GM21619 (cell line): ENCODE measurements at regions not wholly inside any gene's neighbourhood (a gene's known extent, or its start where the extent isn't known, plus 50 kb on each side); places are given as distances from the start of the nearest gene placed in this dataset.
A peak's percentile ranks its signal among the peaks of the same experiment; 100 is the strongest.

Source experiments
- ATAC-seq: cut with Tn5 transposase; IDR thresholded peaks from one replicate; pipeline ENCODE4 v1.9.1; 2021; ENCODE audit not compliant: unreplicated experiment

DNA sequence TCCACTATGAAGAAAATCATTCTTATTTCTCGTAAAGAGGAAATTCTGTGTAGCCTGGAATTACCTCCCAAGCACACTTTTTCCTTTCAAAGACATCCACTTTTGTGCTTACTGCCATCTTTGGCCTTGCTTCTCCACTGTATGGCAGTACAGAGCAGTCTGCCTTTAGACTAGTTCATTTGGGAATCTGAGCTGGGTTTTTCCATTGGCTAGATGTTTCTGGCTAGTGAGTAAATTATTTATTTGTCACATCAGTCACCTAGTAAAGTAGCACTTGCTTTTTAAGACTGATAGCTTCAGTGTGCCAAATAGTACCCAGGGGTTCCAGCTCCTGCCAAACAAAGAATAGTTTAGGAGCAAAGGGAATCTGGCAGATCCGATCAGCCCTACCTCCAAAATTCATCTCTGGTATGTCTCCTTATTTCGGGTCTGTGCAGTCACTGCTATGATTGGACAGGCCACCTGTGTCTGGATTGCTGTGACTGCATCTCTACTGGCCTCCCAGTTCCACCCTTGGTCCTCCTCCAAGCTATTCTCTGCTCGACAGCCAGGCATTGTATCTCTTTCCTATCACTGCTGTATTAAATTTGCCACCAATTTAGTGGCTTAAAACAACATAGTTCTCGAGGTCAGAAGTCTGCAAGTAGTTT is 97.6 kb downstream of the NUDT12 start:
- no peak for ATAC-seq

DNA sequence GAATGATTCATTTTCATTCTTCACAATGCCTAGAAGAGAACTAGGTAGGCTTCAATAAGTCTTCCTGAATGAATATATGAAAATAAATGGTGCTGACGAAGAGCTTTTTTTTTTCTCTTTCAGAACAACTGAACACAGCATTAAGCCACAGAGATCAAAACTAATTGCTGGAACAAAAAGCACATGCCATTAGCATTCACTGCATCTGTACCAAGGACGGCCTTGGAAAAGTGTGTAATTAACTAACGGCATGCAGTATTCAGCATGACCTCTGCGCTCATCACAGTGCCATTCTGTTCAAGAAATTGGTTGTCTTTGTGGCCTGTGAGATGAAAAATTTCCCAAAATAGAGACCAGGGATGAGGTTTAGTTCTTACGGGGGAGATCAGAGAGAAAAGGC is 99.3 kb downstream of the NUDT12 start:
- ATAC-seq, result no peak

DNA sequence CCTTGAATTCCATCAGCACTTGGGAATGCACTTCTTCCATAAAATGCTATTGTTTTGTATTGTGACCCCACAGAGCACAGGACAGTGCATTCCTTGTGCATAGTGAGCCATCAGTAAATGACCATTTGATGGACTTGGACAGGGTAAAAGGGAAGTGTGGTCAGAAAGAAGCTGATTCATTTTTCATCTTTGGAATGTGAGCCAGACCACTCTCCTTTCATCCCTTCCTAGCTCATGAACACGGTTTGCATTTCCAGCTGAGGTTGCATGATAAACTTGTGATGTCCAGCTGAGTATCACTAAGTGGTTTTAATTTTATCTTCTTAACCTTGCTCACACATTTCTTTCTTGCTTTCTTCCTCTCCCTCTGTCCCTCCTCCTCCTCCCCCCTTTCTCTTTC is 101.3 kb downstream of the NUDT12 start:
- no peak for ATAC-seq

DNA sequence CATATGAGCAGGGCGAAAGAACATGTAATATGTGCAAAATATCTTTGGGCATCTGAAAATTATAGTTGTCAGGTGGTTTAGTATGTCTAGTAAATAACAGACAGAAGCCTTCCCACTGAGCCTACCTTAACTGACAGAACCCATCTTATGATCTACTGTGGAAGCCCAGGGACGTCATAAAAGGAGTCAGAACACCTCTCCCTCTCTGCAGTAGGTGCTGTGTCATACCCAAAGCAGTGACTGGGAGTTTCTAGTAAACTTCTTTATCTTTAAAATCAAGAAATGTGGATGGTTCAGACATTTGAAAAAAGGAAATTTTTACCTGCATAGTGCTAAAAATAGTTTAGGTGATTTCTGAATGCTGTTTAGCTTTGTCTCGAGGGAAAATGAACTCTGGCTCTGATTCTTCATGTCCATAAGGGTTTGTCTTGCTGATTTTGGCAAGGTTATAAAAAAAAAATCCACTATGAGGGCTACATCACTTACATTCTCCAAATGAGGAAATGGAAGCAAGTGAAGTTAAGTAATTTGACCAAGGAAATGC is 104.0 kb downstream of the NUDT12 start:
- no peak for ATAC-seq

DNA sequence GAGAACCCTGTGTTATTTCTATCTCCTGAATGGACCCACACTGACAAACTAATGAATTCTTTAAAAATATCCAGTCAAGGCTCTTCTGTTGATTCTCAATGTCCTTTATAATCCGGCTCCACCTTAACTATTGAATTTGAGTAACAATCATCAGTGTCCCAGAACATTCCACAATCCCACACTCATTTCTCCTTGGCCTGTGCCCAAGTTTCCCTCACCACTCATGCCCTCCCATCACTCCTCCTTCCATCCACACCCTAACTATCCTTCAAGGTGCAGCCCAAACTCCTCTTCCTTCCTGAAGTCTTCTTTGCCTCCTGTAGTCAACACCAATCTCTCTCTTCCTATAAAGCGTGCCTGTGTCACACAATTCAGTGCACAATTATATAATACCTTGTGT is 106.1 kb downstream of the NUDT12 start:
- no peak for ATAC-seq

DNA sequence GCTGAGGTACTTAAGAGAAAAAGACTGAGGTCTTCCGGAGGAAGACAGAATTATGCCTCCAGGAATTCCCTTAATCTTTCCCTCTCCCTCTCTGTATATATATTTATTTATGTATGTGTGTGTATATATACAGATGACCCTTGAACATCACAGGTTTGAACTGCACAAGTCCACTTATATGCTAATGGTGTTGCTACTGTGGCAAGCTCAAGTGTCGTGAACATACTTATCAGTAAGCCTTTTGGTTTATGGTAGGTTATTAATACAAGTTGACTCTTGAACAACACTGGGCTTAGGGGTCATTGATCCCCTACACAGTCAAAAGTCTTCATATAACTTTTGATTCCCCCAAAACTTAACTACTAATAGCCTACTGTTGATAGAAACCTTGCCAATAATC is 106.8 kb downstream of the NUDT12 start:
- no peak for ATAC-seq

DNA sequence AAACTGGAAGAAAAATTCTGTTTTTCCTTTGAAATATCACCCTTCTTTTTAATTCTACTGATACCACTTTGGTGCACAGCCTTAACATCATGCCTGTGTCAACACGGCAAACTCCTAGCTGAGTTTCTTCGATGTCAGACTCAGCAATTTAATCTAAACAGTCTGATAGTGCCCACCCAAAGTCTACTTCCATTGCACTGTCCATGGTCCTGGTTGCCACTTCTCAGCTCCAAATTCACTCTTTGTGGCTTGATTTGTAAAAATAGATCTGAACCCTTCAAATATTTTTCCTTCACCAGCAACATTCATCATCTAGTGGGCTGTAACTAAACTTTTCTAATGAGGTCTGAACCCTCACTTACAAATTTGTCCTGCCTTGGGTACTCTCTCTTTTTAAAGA is 107.8 kb downstream of the NUDT12 start:
- ATAC-seq, result no peak

DNA sequence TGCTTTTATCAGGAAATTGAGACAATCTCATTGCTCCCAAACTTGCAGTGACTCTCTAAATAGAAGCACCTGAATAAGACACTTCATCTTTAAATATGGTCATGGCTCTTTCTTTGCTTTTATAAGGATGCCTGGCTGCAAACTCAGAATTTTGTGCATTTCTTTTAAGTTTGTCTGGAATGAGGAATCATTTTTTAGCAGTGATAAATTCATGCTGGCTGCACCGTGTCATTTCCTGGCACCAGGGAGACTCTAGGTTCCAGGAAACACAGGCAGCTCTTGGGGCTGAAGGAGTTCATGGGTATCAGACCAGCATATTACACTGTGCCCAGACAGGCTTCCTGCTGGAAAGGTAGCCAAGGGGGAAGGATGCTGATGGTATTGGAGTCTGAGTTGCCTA is 109.9 kb downstream of the NUDT12 start:
- no peak for ATAC-seq

DNA sequence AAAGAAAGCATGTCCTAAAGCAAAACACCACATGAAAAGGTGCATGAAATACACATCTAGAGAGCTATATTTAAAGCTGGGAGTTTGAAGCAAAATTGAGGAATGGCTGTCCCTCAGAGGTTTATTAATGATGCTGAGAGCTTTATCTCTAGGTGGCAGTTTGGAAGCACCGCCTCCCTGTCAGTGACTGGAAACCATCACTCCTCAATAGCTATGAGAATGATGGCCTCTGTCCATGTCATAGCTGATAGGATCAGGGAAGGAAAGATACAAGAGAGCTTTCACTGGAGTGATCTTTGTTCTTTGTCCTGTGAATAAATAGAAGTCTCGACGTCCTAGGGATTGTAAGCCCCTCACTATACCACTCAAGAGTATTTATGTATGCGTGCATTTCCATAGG is 110.5 kb downstream of the NUDT12 start:
- ATAC-seq, result no peak

DNA sequence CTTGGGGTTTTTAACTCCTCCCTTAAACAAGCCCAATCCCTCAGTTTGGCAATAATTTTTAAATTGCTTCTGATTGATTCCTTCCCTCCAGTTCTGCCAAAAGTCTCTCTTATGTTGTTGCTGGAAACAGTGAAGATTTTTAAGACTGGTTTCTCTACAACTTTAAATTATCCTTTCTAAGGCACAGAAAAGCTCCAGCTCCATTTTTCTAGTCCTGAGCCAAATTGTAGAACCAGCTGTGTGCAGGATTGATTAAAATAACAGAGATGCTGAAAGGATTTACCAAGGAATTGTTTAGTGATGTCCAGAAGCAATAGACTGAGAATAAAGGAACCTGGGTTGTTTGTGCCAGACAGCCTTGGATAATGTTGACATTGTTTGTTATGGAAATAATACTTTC is 111.3 kb downstream of the NUDT12 start:
- no peak for ATAC-seq

DNA sequence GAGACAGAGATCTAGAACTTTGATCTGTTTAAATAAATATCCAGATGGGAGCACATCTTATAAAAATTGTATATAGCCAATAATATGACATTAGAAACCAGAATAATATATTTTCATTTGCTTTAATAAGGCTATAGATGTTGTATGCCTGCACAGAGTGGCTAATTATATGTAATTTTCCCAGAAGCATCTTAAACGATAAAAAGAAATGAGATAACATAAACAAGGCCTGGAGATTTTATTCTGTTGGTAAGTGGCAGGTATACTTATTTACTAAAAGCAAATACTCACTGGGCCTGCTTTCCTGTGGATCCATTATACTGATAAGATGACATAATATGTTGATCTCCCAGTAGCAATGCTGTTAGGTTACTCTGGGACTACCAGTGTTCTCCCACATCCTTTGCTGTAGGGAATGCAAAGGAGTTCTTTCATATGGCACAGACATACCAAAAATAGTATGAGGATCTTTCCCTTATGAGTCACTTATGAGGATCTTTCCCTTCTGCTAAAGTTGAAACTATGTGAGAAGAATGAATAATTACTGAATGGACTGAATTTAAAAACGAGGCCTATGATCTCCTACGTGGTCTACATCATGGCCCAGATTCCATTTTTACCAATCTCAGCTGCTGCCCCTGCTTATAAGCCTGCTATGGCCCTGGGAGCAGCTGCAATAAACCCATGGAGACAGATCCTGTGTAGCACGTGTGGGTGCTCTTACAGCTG is 112.1 kb downstream of the NUDT12 start:
- no peak for ATAC-seq

DNA sequence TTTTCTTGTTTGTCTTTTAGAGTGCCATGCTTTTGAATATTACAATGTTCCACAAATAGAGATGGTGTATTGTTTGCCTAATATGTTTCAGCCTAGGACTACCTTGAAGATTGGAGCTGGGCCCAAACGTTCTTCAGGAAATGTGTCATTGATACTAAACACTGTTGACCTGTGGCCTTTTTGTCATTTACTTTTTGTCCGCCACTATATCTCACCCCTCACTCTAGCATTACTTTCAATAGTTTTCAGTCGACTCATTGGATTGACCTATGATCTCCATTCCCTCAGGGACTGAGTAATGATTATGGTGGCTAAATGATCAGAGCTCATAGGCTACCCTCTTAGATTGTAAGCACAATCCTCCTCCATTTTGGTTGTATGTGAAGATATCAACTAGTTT is 115.8 kb downstream of the NUDT12 start:
- ATAC-seq, result no peak

DNA sequence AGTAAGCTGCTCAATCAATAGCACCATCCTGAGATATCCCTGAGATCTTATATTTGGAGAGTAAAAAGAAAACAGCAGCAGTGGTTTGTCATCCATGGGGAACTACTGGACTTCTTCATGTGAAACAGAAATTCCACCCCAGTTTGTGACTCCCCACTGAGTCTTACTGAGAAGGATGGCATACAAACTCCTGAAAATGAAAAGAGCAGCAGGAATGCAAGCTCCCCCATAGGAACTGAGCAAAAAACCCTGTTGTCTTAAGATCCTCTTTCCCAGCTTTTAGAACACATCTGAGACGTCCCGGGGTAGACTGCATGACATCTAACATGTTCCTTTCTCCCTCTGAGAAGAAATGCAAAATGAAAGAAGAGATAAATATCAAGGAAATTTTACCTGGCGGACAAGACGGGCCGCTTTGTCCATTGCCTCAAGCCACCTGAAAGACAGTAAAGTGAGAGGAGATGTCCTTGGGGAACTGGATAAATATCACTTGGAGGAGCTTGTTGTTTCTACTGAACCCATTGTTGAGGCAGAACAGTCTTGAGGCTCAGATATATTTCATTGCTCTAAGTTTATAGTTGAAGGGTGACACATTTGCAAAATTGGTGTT is 117.1 kb downstream of the NUDT12 start:
- no peak for ATAC-seq

DNA sequence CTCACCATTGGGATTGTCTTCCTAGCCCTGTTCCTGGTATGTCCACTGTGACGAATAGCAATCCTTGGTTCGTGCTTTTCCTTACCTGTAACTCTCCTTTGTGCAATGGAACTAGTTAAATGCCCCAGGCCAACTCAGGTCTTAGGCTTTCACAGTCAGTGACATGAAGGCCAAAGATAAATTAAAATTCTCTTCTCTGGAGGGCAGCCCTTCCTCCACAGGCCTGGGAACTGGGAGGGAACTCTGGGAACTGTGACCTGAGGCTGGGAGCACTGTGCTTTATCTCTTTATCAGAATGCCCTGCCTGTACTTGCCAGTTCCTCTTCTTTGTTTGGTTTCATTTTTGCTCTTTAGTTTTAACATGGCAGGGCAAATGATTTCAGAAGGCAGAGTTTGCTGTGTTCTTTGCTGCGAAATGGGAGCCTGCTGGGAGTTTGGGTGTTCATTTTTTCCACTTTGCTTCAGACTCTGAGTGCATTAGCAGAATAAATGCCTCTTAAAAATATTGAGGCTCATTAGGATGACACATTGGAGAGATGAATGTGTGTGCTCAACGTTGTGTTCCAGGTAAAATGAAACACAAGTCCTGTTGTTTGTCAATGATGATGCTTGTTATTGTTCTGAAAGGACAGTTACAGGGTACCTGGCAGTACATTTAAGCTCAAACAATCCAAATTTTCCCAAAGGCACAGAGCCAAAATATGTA is 118.1 kb downstream of the NUDT12 start:
- peak; percentile 62 for ATAC-seq

DNA sequence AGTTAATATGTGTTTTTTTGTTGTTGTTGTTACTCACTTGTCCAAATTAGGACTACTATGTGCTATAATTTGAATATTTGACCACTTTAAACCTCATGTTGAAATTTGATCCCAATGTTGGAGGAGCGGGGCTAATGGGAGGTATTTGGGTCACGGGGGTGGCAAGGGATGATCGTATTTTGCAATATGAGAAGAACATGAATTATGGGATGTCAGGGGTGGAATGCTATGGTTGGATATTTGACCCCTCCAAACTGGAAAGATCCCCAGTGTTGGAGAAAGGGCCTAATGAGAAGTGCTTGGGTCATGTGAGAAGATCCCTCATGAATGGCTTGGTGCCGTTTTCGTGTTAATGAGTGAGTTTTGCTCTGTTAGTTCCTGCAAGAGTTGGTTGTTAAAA is 119.8 kb downstream of the NUDT12 start:
- ATAC-seq, result no peak

DNA sequence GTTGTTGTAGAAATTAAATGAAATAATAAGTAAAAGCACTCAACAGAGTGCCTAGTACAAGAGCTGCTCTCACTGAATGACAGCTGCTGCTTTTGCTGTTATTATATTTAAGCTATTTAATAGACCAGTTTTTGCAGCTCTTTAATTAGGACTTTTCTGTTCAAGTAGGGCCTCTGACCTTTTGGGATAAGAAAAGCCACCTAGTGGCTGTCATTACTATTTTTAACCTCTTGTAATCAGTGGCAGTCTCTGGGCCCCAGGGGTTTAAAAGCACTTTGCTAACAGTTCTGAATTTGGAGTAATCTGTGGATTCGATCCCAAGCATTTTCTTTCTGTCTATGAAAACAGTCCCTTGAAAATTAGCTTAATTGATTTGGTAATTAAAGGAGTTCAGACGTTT is 121.1 kb downstream of the NUDT12 start:
- no peak for ATAC-seq

DNA sequence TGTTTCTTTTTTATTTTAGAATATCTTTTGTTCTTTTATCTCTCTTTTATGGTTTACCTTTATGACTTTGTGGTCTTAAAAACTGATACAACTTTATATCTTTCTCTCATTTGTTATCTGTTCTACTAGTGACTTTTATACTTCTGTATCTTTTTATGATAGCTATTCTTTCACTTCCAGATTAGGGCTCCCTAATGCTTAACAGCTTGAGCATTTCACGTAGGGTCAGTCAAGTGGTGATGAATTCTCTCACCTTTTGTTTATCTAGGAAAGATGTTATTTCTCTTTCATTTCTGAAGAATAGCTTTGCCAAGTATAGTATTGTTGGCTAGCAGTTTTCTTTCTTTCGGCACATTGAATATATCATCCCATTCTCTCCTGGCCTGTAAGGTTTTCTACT is 123.6 kb downstream of the NUDT12 start:
- no peak for ATAC-seq

DNA sequence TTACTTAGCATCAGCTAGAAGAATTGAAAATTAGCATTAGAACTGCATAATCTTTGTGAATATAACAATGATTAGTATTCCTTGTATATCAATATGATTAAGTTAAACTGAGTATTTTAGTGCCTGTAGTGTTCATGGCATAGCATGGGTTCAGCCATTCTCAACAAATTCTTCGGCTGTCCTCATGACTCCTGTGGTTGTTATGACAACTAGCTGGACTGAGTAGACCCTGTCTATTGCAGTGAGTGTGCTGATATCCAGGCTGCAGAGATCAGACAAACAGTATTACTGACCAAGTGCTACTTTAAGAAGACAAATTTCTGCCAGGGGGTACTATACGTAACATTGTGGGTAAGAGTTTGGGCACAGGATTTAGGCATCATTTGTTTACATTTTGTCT is 125.9 kb downstream of the NUDT12 start:
- ATAC-seq, result no peak

DNA sequence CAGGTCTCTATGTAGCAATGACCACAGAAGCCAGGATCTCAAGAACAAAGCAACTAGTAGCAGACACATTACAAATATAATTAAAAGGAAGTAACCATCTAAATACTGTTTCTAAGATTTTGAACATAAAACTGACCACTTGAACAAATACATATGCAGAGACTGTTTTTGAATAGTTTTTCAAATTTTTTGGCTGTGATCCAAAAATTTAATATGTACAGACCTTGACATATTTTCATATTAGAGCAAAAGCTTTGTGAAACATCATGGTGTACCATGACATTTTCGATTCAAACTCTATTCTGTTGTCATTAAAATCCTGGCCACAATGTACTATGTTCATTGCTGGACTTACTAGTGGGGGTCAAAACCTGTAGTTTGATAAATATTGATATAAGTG is 126.5 kb downstream of the NUDT12 start:
- no peak for ATAC-seq

DNA sequence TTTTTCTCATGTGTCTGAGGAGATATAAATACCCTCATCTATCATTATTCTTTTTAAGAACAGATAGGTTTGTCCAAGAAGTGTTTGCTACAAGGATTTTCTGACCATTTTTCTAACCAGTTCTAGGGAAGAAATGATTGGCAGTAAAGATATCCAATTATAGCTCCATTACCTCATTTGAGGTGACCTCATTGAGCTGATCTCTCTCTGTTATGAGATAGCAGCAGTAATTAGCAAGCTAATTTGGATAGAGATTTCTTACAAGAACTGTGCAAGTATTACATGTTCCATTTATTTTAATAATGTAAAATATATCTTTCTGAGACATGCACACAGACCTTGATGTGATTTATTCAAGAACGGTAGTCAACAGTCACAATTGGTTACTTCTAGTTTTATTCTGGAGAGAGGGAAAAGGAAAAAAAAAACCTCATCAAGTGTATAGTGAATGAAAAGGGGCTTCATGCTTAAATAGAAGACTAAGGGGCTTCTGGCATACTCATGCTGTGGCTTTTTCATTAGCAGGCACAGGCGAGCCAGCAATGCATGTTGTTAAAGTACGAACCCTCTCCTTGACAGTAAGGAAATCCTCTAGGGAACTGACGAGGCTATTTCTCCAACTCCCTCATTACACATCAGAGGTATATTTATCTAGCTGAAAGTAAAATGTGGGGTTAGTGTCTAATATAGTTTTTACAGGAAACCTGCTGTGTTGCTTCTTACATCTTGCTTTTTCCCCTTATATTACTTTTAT is 127.3 kb downstream of the NUDT12 start:
- ATAC-seq, result no peak

DNA sequence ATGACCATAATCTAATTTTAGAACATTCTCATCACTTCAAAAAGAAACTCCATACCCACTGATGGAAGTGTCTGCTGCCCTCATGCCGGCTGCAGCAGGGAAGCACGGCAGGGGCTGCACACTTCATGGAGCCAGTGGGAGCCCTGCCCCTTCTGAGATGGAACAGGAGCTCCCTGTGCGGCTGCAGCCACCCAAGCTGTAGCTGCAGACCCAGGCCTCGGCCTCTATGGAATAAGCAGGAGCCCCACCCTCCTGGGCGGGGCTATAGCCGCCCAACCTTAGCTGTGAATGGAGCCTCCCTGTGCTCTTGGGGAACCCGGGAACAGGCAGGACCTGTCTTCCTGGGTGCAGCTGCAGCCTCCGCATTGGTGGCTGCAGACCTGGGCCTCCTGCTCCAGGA is 128.5 kb downstream of the NUDT12 start:
- no peak for ATAC-seq
